Ectodermal cell (in vitro differentiated cells): ENCODE measurements at regions not wholly inside any gene's neighbourhood (a gene's known extent, or its start where the extent isn't known, plus 50 kb on each side); places are given as distances from the start of the nearest gene placed in this dataset.
"Not testable (repeated sequence)": the region's sequence is repeated elsewhere in the genome, so short reads cannot be mapped to it uniquely, and the experiment has no call there.

ENCODE experiments used
- H3K27ac ChIP-seq: 2 replicates; pipeline ENCODE4 v1.7.0; 2013; ENCODE audit warnings: mild to moderate bottlenecking, low read depth, low read length; ENCODE audit not compliant: insufficient read depth, poor library complexity, severe bottlenecking
- H3K27me3 ChIP-seq: 2 replicates; pipeline ENCODE4 v1.7.0; 2013; ENCODE audit warnings: mild to moderate bottlenecking, low read length; ENCODE audit not compliant: insufficient read depth, control insufficient read depth, poor library complexity, severe bottlenecking
- H3K36me3 ChIP-seq: one replicate; pipeline ENCODE4 v1.7.0; 2013; ENCODE audit warnings: low read length; ENCODE audit not compliant: control insufficient read depth, insufficient read depth
- H3K4me1 ChIP-seq: one replicate; pipeline ENCODE4 v1.7.0; 2013; ENCODE audit warnings: low read length; ENCODE audit not compliant: control insufficient read depth, insufficient read depth
- H3K4me3 ChIP-seq: 2 replicates; pipeline ENCODE4 v1.7.0; 2013; ENCODE audit warnings: low read depth, low read length, control low read depth; ENCODE audit not compliant: insufficient read depth
- H3K9me3 ChIP-seq: 2 replicates; pipeline ENCODE4 v1.7.0; 2013; ENCODE audit warnings: mild to moderate bottlenecking, low read length, moderate library complexity; ENCODE audit not compliant: control insufficient read depth
- WGBS, 2 experiments: methylation state at CpG; one replicate each; pipeline ENCODE4 v1.1.7; 2013; ENCODE audit warnings: missing lambda C conversion rate in 2 of 2; 5-methylcytosine and 5-hydroxymethylcytosine counted together

- Histone ChIP-seq H3K36me3 (no peaks in the 10 kb centered on the region), H3K4me3 (no peak overlapping the region), H3K4me1 (no peaks in the 10 kb centered on the region), H3K27me3 (no peaks in the 10 kb centered on the region), H3K9me3 (no peaks in the 10 kb centered on the region), H3K27ac (no peak overlapping the region)
- 100% methylated on average over 2 of the region's 2 CpGs for WGBS, 2 experiments
Measured at GRCh38 chr5:29516224-29516623, 1677.3 kb upstream of the CDH6 start.

- Histone ChIP-seq H3K9me3 (no peaks in the 10 kb centered on the region), H3K4me1 (no peaks in the 10 kb centered on the region), H3K4me3 (no peak overlapping the region), H3K27ac (no peak overlapping the region), H3K27me3 (no peaks in the 10 kb centered on the region), H3K36me3 (no peaks in the 10 kb centered on the region)
- WGBS, 2 experiments, result 100% methylated on average over 1 to 2 of the region's 2 CpGs
Measured at GRCh38 chr5:29508131-29508530, 1685.4 kb upstream of the CDH6 start.

GRCh38 chr5:29504411-29504810 is 1689.1 kb upstream of the CDH6 start:
- Histone ChIP-seq H3K36me3 (no peaks in the 10 kb centered on the region), H3K4me3 (no peak overlapping the region), H3K9me3 (no peaks in the 10 kb centered on the region), H3K4me1 (no peaks in the 10 kb centered on the region), H3K27ac (no peak overlapping the region), H3K27me3 (no peaks in the 10 kb centered on the region)
- 91 to 100% methylated on average over 1 of the region's 1 CpG for WGBS, 2 experiments

- no peaks in the 10 kb centered on the region for H3K27me3 ChIP-seq
- WGBS, 2 experiments, result 91 to 95% methylated on average over 4 of the region's 4 CpGs
Measured at GRCh38 chr5:29498860-29499259, 1694.6 kb upstream of the CDH6 start.

GRCh38 chr5:29498412-29498811 is 1695.1 kb upstream of the CDH6 start:
- Histone ChIP-seq H3K9me3 (no peaks in the 10 kb centered on the region), H3K27me3 (no peaks in the 10 kb centered on the region), H3K4me1 (no peaks in the 10 kb centered on the region), H3K4me3 (no peak overlapping the region), H3K27ac (no peak overlapping the region), H3K36me3 (no peaks in the 10 kb centered on the region)
- 94 to 96% methylated on average over 2 of the region's 2 CpGs for WGBS, 2 experiments

More at GRCh38 chr5:29498860-29499259, 1694.6 kb upstream of the CDH6 start:
- Histone ChIP-seq H3K27ac (no peak overlapping the region), H3K36me3 (no peaks in the 10 kb centered on the region), H3K4me1 (no peaks in the 10 kb centered on the region), H3K9me3 (no peaks in the 10 kb centered on the region), H3K4me3 (no peak overlapping the region)

- Histone ChIP-seq H3K27ac (no peak overlapping the region), H3K27me3 (no peaks in the 10 kb centered on the region), H3K9me3 (no peaks in the 10 kb centered on the region), H3K4me1 (no peaks in the 10 kb centered on the region), H3K4me3 (no peak overlapping the region), H3K36me3 (no peaks in the 10 kb centered on the region)
- 97 to 98% methylated on average over 3 of the region's 3 CpGs for WGBS, 2 experiments
Measured at GRCh38 chr5:29485333-29485732, 1708.2 kb upstream of the CDH6 start.

GRCh38 chr5:29469581-29469980 is 1723.9 kb upstream of the CDH6 start:
- no peak overlapping the region for H3K4me3 ChIP-seq
- H3K27me3 ChIP-seq, result no peaks in the 10 kb centered on the region
- no peaks in the 10 kb centered on the region for H3K4me1 ChIP-seq
- H3K36me3 ChIP-seq, result no peaks in the 10 kb centered on the region
- no peaks in the 10 kb centered on the region for H3K9me3 ChIP-seq
- 71% methylated on average over 1 of the region's 1 CpG; no CpG with 5 or more reads in 1 of the 2 experiments for WGBS, 2 experiments
- H3K27ac ChIP-seq, result no peak overlapping the region

GRCh38 chr5:29462241-29462640 is 1731.2 kb upstream of the CDH6 start:
- WGBS, 2 experiments, result 98 to 99% methylated on average over 3 to 5 of the region's 5 CpGs
- H3K36me3 ChIP-seq, result no peaks in the 10 kb centered on the region
- no peaks in the 10 kb centered on the region for H3K9me3 ChIP-seq
- no peak overlapping the region for H3K27ac ChIP-seq
- no peaks in the 10 kb centered on the region for H3K27me3 ChIP-seq
- peaks cover 5% of the 10 kb centered on the region for H3K4me1 ChIP-seq
- H3K4me3 ChIP-seq, result no peak overlapping the region

GRCh38 chr5:29460971-29461559 is 1732.4 kb upstream of the CDH6 start:
- peaks cover 5% of the 10 kb centered on the region for H3K4me1 ChIP-seq
- WGBS, 2 experiments, result 84 to 91% methylated on average over 3 to 4 of the region's 4 CpGs
- H3K36me3 ChIP-seq, result no peaks in the 10 kb centered on the region
- H3K27me3 ChIP-seq, result no peaks in the 10 kb centered on the region
- no peak overlapping the region for H3K27ac ChIP-seq
- no peaks in the 10 kb centered on the region for H3K9me3 ChIP-seq
- no peak overlapping the region for H3K4me3 ChIP-seq

- H3K4me3 ChIP-seq, result not testable (repeated sequence)
Measured at GRCh38 chr5:29451004-29451403, 1742.5 kb upstream of the CDH6 start.

GRCh38 chr5:29414681-29415080 is 1778.8 kb upstream of the CDH6 start:
- Histone ChIP-seq H3K4me1 (no peaks in the 10 kb centered on the region), H3K9me3 (no peaks in the 10 kb centered on the region), H3K36me3 (no peaks in the 10 kb centered on the region), H3K27me3 (no peaks in the 10 kb centered on the region), H3K27ac (no peak overlapping the region), H3K4me3 (no peak overlapping the region)

More at GRCh38 chr5:29451004-29451403, 1742.5 kb upstream of the CDH6 start:
- H3K9me3 ChIP-seq, H3K4me1 ChIP-seq, H3K27ac ChIP-seq, H3K27me3 ChIP-seq, H3K36me3 ChIP-seq: not testable (repeated sequence)
- WGBS, 2 experiments, result 93 to 100% methylated on average over 1 of the region's 1 CpG
